AML-193 (cell line): ENCODE measurements at regions not wholly inside any gene's neighbourhood (a gene's known extent, or its start where the extent isn't known, plus 50 kb on each side); places are given as distances from the start of the nearest gene placed in this dataset.
A peak's percentile ranks its signal among the peaks of the same experiment; 100 is the strongest.

Source experiments
- DNase-seq, 2 experiments: peaks; one replicate each; lab custom pipeline; 2025; lab: John Stamatoyannopoulos, UW

- no peak for DNase-seq
These were observed 107.1 kb upstream of the BACH2 start for GRCh38 chr6:90403489-90404381.

DNA sequence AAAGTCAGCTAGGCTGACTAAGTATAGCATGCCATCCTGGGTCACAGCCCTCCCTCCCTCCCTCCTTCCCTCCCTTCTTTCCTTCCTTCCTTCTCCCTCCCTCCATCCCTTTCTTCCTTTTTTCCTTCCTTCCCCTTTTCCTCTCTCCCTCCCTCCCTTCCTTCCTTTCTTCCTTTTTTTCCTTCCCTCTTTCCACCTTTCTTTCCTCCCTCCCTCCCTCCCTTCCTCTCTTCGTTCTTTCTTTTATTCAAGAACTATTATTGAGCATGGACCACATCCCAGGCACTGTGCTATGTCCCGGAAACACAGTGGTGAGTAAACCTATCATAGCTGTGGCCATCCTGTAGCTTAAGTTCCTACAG, 106.2 kb upstream of the BACH2 start:
- no peak for DNase-seq

DNA sequence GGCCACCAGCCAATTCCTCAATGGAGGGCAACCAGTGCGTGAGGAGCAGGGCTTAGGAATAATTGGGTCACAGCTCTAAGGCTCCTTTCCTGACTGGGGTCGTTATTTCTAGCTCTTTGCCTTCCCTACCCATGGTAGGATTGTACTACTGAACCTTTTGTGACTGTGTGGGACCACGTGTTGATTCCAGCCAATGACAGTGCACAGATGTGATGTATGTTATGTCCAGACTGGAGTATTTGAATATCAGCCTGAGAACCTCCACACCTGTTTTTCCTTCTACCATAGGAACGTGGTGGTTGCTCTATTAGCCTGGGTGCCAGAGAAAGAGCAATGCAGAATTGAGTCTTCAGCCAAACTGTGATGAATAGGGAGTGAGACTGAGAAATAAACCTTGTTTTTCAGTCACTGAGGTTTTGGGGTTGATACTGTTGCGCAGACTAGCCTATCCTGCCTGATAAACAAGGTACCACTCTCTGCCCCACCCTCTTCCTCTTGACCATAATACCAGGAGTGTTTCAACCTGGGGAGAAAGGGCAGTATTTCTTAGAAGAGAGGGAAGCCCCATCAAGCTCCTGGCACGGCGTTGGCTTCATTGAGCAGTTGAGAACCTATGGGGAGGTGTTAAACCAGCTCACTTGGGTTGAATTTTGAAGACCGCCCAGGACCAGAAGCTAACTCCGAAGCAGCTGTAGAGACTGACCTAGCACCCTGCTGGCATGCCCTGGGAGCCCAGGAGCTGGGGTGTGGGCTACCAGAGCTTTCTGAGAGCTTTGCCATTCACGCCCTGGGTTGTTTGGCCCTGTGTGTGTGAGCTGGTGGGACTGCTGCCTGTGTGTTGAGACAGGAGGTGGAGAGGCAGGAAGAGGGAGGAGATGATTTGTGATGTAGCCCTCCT, 105.5 kb upstream of the BACH2 start:
- no peak for DNase-seq

DNA sequence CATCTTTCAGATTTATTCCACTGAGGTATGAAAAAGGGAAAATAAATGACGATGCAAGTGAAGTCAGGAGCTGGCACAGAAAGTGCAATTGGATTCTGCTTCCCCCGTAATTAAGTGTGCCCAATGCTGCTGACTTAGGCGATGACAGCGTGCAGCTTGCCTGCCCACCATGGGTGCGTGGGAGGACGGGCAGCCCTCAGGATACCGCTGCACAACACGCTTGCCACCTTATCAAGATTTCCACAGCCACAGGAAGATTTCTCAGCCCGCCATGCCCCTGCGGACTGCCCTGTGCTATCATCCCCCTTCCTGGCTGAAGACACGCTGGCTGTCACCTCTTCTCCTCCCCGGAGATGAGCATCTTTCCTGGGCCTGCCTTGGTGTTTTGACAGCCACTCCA, 103.3 kb upstream of the BACH2 start:
- DNase-seq, result no peak

DNA sequence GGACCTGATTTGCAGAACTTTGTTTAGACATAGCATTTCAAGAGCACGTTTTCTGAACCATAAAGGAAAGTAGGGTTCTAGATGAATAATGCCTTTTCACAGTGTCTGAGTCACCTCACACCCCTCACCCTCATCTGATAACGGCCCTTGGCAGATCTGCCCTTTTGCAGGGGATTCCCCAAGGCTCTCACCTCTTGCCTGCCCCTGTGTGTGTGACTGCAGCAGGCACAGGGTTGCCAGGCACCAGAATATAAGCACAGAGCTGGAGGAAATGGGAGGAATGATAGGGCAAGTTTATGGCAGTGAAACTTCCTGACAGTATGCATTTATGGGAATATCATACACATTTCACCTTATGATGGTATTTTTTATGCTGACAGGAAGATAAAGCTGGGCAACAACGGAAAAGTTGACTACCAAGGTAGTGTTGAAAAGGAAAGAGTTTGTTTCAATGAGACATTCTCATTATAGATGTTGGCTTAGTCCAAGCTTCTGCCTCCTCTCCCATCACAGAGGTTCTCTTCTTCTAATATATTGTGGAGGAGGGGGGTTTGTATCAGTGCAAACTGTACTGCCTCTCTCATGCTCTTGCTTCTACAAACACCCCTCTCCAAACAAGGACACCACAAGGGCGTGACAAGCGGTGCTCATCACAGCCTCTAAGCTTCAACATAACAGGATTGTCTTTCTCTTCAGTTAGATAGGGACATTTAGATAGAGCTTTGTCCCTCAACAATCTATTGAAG, 101.5 kb upstream of the BACH2 start:
- no peak for DNase-seq

GRCh38 chr6:90397047-90397446, 100.4 kb upstream of the BACH2 start:
- DNase-seq, result no peak

- peak; percentile 67 to 73 for DNase-seq
These were observed 96.7 kb upstream of the BACH2 start for GRCh38 chr6:90393232-90393884.

DNA sequence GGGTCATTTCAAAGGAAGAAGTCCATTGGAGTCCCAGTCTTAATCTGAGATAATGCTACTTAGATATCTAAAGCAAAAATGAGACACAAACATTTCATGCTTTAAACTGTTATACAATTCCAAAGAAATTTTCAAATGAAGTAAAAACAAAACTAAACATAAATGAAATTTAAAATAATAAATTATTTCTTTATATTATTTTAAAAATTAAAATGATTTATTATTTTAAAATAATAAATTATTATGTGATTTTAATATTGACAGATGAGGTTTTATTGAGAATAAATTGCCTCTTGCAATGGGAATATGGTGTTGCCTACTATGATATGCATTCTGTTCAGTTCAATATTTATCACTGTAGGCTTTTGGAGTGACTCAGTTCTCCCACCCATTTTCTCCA, 93.7 kb upstream of the BACH2 start:
- no peak for DNase-seq

DNA sequence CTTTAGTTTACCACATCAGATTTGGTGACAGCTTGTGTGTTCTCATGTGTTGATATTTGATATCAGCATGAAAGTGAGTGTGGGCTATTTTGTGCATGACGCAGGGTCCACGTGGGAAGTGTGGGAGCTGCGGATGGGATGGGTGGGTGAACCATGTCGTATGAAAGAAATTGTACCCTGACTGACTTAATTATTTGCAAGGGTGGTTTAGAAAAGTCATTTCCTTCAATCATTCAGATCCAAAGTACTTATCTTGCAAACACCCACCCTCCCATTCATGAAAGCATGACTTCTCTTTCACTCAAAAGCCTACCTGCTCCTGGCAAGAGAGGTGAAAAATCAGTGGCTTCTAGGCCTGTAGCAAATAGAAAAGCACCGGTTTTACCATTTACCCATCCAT, 91.8 kb upstream of the BACH2 start:
- no peak for DNase-seq

DNA sequence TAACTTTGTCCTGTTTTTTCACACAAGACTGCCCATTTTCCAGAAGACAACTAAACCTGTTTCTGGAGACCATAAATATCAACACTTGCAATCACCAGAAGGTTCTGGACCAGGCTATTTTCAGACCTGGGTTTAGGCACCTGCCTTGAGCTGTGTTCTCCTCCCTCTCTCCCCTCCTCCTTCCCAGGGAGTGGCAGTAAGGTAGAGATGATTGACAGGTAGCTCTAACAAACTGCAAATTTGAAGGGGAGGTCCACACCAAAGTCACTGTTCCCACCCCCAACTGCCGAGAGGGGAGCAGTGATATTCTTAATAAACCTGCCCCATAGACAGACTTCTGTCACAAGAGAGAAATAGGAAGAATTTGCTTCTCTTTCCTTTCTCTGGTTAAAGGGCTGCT, 91.2 kb upstream of the BACH2 start:
- DNase-seq, result no peak

DNA sequence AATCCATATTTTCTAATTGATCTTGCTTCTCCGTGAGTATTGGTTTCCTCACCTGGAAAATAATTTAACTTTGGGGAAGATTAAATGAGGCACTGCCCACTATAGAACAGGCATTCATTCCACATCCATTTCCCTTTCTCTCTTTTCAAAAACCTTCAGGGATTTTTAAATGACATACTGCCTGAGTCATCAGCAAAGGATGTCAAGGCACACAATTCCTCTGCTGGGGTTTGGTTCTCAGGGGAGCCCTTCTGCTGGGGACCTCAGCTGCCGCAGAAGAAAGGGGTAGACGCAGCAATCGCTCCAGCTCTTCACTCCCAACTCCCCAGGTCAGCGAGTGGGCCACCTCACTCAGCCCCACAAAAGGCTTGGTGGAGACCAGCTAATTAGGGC, 90.7 kb upstream of the BACH2 start:
- no peak for DNase-seq

DNA sequence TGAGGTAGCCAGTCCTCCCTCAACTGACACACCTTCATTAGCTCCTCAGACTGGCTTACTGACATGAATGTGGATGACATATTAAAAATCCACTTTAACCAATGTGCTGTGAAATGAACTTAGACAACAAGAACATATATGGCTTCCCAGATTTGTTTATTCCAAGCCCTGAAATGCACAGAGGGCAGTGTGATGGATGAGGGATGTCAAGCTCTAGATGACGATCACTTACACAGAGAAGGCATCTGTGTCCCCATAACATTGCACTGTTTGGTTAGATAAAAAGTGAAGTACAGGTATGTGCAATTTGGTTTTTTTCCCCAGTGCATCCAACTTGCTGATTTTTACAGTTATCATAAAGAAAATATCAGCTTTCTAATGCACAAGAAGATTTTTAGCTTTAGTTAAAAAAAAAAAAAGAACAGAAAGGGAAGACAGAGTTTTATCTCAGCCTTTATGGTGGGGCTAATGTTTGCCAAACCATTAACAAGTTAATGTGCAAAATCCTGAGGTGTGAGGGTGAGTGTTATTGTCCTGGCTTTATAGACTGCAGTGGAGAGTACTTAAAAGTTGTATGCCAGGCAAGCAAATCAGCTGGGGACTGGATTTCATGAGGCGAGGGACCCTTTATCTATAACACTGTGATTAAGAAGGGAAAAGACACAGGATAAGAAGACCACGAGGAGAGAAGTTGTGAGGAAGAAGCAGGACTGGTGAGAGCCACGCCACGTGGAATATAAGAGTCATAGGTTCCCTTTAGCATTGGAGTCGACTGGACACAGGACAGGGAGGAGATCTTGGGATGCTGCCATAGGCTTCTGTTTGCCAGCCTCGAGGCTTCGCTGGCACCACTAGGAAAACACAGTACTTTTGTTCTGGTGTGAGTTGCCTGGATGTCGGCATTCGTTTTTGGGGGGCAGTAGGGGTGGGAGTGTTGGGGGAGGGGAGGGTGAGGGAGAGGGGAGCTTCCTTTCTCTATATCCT, 90.0 kb upstream of the BACH2 start:
- no peak for DNase-seq

- DNase-seq, result no peak
These were observed 89.2 kb upstream of the BACH2 start for GRCh38 chr6:90385759-90386313.

GRCh38 chr6:90384720-90385119, 88.1 kb upstream of the BACH2 start:
- no peak for DNase-seq

- DNase-seq, result peak; percentile 10 to 27
These were observed 86.7 kb upstream of the BACH2 start for GRCh38 chr6:90383196-90383822.

DNA sequence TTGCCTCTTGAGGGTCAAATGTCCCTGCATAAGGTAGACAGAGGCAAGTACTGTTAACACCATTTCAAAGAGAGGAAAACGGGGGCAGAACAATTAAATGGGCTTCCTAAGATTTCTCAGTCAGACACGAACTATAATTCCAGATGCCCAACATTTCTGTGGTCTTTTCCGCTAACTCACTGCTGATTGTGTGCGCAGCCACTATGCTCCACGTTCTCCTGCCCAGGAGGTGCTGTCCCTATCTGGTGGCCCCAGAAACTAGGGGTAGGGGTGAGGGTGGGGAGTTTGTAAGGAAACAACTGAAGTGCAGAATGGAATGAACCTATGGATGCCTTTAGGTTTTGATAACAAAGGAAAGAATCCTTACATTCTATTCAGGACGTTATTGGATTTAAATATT, 86.1 kb upstream of the BACH2 start:
- DNase-seq, result no peak

GRCh38 chr6:90375681-90376439, 79.2 kb upstream of the BACH2 start:
- DNase-seq, result no peak

GRCh38 chr6:90374201-90374600, 77.6 kb upstream of the BACH2 start:
- DNase-seq, result no peak

DNA sequence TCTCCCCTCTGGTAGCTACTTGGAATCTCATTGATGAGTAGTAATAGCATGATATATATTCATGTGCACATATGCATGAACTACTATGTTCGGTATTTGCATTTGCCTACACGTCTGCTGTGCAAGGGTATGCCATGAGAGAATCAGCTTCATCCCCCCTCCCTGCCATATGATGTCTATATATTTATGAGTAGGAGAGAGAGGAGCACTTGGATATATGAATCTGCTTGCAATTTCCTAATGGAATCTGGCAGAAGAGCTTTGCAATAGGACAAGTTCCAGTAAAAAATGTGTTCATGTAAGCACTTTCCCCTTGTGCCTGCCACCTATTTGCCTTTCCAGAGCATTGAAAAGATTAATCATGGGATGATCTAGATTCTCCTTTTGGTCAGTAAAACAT, 76.2 kb upstream of the BACH2 start:
- DNase-seq, result no peak
